Karpas-422 (cell line): ENCODE measurements at regions not wholly inside any gene's neighbourhood (a gene's known extent, or its start where the extent isn't known, plus 50 kb on each side); places are given as distances from the start of the nearest gene placed in this dataset.

ENCODE experiments used
- DNase-seq: peaks from one replicate; pipeline ENCODE4 v3.0.0-alpha.2; 2015
- H2AFZ ChIP-seq: fragments of 200-600 bp; sonication (generic); 2 replicates; pipeline ENCODE4 v1.6.1; 2014; ENCODE audit warnings: antibody characterized with exemption, low read length, mixed read lengths
- H3K27ac ChIP-seq: fragments of 200-600 bp; sonication (generic); 2 replicates; pipeline ENCODE4 v1.5.1; 2014; ENCODE audit warnings: mild to moderate bottlenecking, low read length, moderate library complexity
- H3K27me3 ChIP-seq: fragments of 200-600 bp; sonication (generic); 2 replicates; pipeline ENCODE4 v1.6.1; 2014; ENCODE audit warnings: low read length, mixed read lengths
- H3K36me3 ChIP-seq: fragments of 200-600 bp; sonication (generic); 2 replicates; pipeline ENCODE4 v1.6.1; 2014; ENCODE audit warnings: low read length, mixed read lengths; ENCODE audit not compliant: insufficient read depth
- H3K4me1 ChIP-seq: fragments of 200-600 bp; sonication (generic); 2 replicates; pipeline ENCODE4 v1.6.1; 2014; ENCODE audit warnings: mild to moderate bottlenecking, low read length, mixed read lengths
- H3K4me2 ChIP-seq: fragments of 200-600 bp; sonication (generic); 2 replicates; pipeline ENCODE4 v1.6.1; 2014; ENCODE audit warnings: low read length, low read depth, mild to moderate bottlenecking; ENCODE audit not compliant: poor library complexity, severe bottlenecking
- H3K4me3 ChIP-seq: fragments of 200-600 bp; sonication (generic); 2 replicates; pipeline ENCODE4 v1.5.1; 2014; ENCODE audit warnings: mild to moderate bottlenecking, antibody characterized with exemption, low read length, mixed read lengths
- H3K79me2 ChIP-seq: fragments of 200-600 bp; sonication (generic); 2 replicates; pipeline ENCODE4 v1.6.1; 2014; ENCODE audit warnings: mild to moderate bottlenecking, low read length, mixed read lengths
- H3K9ac ChIP-seq: fragments of 200-600 bp; sonication (generic); 2 replicates; pipeline ENCODE4 v1.6.0; 2014; ENCODE audit warnings: low read length
- H3K9me2 ChIP-seq: fragments of 200-600 bp; sonication (generic), shearing (Covaris generic); replicated peaks from 2 replicates; pipeline ENCODE4 v1.6.0; 2014; ENCODE audit warnings: mild to moderate bottlenecking, low read length, moderate library complexity; ENCODE audit not compliant: insufficient read depth
- H3K9me3 ChIP-seq: fragments of 300-700, 200-600 bp; sonication (generic); 2 replicates; pipeline ENCODE4 v1.6.1; 2014; ENCODE audit warnings: low read length, mixed read lengths
- H4K20me1 ChIP-seq: fragments of 200-600 bp; sonication (generic); 2 replicates; pipeline ENCODE4 v1.6.1; 2014; ENCODE audit warnings: mild to moderate bottlenecking, antibody characterized with exemption, low read length, low read depth; ENCODE audit not compliant: insufficient read depth

DNA sequence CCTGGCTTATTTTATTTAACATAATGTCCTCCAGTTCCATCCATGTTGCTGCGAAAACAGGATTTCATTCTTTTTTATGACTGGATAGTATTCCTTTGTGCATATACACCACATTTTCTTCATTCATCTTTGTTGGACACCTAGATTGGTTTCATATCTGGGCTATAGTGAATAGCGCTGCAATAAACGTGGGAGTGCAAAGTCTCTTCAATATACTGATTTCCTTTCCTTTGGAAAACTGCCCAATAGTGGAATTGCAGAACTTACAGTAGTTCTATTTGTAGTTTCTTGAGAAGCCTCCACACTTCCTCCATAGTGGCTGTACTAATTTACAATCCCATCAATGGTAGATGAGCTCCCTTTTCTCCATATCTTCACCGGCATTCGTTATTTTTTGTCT, 72.5 kb upstream of the KLHL25 start:
- H3K9ac ChIP-seq = no peak overlapping the region
- no peaks in the 10 kb centered on the region for H3K4me1 ChIP-seq
- H3K36me3 ChIP-seq = no peaks in the 10 kb centered on the region
- H4K20me1 ChIP-seq = no peaks in the 10 kb centered on the region
- no peak overlapping the region for H3K27ac ChIP-seq
- no peaks in the 10 kb centered on the region for H3K79me2 ChIP-seq
- no peak overlapping the region for H3K4me3 ChIP-seq
- no peak overlapping the region for H3K4me2 ChIP-seq
- H2AFZ ChIP-seq = no peak overlapping the region
- no peaks in the 10 kb centered on the region for H3K9me2 ChIP-seq
- H3K9me3 ChIP-seq = no peaks in the 10 kb centered on the region
- no peaks in the 10 kb centered on the region for H3K27me3 ChIP-seq
- DNase-seq = no peak

DNA sequence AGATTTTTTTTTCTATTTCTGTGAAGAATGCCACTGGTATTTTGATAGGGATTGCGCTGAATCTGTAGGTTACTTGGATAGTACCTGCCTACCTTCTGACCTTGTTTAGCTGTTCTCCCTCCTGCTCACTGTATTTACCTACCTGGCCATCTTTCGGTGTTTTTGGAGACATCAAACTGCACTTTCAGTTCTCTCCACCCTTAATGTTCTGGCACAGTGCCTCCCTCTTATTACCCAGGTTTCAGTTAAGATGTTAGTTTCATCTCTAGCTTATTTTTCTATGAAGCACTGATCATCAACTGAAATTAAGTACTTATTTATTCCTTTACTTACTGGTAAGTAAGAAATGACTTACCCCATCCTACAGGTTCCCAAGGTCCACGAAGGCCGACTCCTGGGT, 74.4 kb upstream of the KLHL25 start:
- H3K4me1 ChIP-seq = no peaks in the 10 kb centered on the region
- H3K9ac ChIP-seq = no peak overlapping the region
- no peak overlapping the region for H2AFZ ChIP-seq
- H4K20me1 ChIP-seq = no peaks in the 10 kb centered on the region
- no peaks in the 10 kb centered on the region for H3K9me2 ChIP-seq
- H3K4me3 ChIP-seq = no peak overlapping the region
- no peaks in the 10 kb centered on the region for H3K36me3 ChIP-seq
- 0 out of 2 replicates have a peak, but pooled peaks cover 3% of the 10 kb centered on the region for H3K27me3 ChIP-seq
- no peak for DNase-seq
- no peaks in the 10 kb centered on the region for H3K79me2 ChIP-seq
- no peak overlapping the region for H3K4me2 ChIP-seq
- no peaks in the 10 kb centered on the region for H3K9me3 ChIP-seq
- no peak overlapping the region for H3K27ac ChIP-seq

DNA sequence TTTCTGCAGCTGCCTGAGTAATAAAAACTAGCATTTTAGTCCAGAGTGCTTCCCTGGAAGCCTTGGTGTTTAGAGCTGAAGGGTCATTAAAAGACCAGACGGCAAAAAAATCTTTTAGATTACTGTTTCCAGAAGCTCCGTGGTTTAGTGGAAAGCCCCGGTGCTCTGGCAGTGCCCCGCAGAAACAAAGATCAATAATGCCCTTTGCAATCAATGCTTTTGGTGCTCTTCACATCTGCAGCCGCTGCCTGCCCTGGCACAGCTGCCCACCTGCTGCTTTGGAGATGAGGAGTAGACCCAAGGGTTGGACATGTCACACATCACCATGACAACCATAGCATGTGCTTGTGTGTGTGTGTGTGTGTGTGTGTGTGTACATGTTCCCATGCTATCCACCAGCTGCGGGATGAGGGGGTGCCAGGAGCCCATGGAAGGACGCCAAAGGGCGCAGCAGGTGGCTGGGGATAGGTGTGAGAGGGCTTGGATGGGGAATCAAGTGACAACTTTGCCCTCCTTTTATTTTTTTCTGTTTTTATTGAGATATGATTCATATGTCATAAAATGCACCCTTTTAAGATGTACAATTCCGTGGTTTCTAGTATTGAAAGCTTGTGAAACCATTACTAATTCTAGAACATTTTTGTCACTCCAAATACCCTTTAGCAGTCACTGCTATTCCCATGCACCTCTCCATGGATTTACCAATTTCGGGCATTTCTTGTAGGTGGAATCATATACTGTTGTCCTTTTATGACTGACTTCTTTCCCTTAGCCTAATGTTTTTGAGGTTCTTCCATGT, 75.7 kb upstream of the KLHL25 start:
- no peak overlapping the region for H3K4me2 ChIP-seq
- 0 out of 2 replicates have a peak, but pooled peaks cover 3% of the 10 kb centered on the region for H3K27me3 ChIP-seq
- H3K36me3 ChIP-seq = no peaks in the 10 kb centered on the region
- no peak overlapping the region for H3K9ac ChIP-seq
- H3K79me2 ChIP-seq = no peaks in the 10 kb centered on the region
- DNase-seq = no peak
- no peaks in the 10 kb centered on the region for H3K9me2 ChIP-seq
- H4K20me1 ChIP-seq = no peaks in the 10 kb centered on the region
- H3K9me3 ChIP-seq = no peaks in the 10 kb centered on the region
- no peak overlapping the region for H2AFZ ChIP-seq
- no peaks in the 10 kb centered on the region for H3K4me1 ChIP-seq
- H3K4me3 ChIP-seq = no peak overlapping the region
- no peak overlapping the region for H3K27ac ChIP-seq

DNA sequence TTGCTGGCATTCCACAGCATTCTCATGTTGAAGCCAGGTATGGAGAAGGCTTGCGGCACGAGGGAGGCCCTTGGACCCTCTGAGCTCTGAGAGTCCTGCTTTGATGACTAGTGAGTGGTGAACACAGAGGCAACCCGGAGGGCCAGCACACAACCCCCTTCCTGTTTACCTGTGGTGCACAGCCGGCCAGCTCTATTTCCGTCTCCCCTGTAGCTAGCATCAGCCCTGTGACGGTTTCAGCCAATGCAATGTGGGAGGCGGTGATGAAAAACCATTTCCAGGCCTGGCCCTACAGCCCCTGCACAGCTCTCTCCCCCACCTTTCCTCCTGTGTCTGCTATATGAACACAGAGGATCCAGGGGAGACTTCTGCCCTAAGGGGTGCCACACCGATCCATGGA, 76.8 kb upstream of the KLHL25 start:
- no peaks in the 10 kb centered on the region for H3K9me2 ChIP-seq
- no peak for DNase-seq
- 0 out of 2 replicates have a peak, but pooled peaks cover 3% of the 10 kb centered on the region for H3K27me3 ChIP-seq
- H3K9me3 ChIP-seq = no peaks in the 10 kb centered on the region
- no peak overlapping the region for H3K4me2 ChIP-seq
- H3K27ac ChIP-seq = no peak overlapping the region
- H3K4me3 ChIP-seq = no peak overlapping the region
- no peaks in the 10 kb centered on the region for H4K20me1 ChIP-seq
- no peaks in the 10 kb centered on the region for H3K79me2 ChIP-seq
- H3K4me1 ChIP-seq = no peaks in the 10 kb centered on the region
- H2AFZ ChIP-seq = no peak overlapping the region
- H3K9ac ChIP-seq = no peak overlapping the region
- H3K36me3 ChIP-seq = no peaks in the 10 kb centered on the region

DNA sequence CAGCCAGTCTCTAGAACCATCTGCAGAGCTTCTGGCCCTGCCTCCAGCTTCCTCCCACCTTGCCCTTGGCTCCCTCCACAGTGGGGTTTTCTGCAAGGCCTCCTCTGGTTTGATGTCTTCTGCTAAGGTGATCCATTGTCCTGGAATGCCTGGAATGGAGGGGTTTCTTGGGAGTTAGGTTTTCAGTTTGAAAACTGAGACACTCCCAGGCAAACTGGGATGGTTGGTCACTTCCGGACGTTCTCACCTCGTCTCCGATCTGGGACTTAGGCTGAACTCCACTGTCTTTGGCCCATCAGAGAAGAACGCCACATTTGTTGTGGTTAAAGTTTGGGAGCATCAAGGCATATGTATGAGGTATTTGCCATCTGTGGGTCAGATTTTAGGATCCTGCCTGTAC, 77.4 kb upstream of the KLHL25 start:
- no peaks in the 10 kb centered on the region for H3K4me1 ChIP-seq
- no peaks in the 10 kb centered on the region for H3K79me2 ChIP-seq
- H3K27me3 ChIP-seq = 0 out of 2 replicates have a peak, but pooled peaks cover 3% of the 10 kb centered on the region
- no peak overlapping the region for H3K4me2 ChIP-seq
- no peaks in the 10 kb centered on the region for H4K20me1 ChIP-seq
- no peak overlapping the region for H2AFZ ChIP-seq
- no peak overlapping the region for H3K9ac ChIP-seq
- no peak for DNase-seq
- no peak overlapping the region for H3K27ac ChIP-seq
- no peaks in the 10 kb centered on the region for H3K36me3 ChIP-seq
- no peaks in the 10 kb centered on the region for H3K9me3 ChIP-seq
- no peak overlapping the region for H3K4me3 ChIP-seq
- no peaks in the 10 kb centered on the region for H3K9me2 ChIP-seq

DNA sequence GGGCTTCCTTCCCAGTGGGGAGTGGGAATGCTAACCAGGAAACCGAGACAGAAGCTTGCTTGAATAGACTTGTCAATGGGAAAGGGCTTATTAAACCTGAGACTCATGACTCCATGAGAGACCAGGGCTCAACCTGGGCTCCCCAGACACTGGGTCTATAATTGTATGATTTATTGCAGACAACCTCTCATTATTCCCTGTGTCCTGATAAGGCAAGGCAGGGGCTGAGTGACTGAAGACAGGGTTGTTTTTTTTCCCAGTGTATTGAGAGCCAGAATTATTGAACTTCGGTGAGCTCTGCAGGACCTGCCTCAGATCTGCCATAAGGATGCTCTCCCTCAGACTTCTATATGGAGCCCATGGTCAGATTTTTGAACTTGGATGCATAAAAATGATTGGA, 79.5 kb upstream of the KLHL25 start:
- Histone ChIP-seq H3K9ac (no peak overlapping the region), H3K4me3 (no peak overlapping the region), H2AFZ (no peak overlapping the region), H3K4me1 (no peaks in the 10 kb centered on the region), H3K27ac (no peak overlapping the region), H3K27me3 (0 out of 2 replicates have a peak, but pooled peaks cover 3% of the 10 kb centered on the region), H4K20me1 (no peaks in the 10 kb centered on the region), H3K36me3 (no peaks in the 10 kb centered on the region), H3K4me2 (no peak overlapping the region), H3K79me2 (no peaks in the 10 kb centered on the region), H3K9me3 (no peaks in the 10 kb centered on the region), H3K9me2 (no peaks in the 10 kb centered on the region)
- DNase-seq = no peak

DNA sequence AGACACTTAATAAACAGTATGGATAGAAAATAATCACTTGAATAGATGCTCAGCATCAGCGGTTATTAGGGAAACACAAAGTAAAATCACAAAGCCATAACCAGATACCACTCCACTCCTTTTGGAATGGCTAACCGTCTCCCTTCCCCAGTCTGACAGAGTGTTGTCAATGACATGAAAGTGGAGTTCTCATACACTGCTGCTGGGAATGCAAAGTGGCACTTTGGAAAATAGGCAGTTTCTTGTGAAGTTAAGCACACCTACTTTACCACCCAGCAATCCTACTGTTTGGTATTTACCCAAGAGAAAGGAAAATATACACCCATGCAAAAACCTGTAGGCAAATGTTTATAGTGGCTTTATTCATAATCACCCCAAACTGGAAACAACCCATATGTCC, 81.0 kb upstream of the KLHL25 start:
- H2AFZ ChIP-seq = no peak overlapping the region
- H3K9ac ChIP-seq = no peak overlapping the region
- no peak overlapping the region for H3K4me2 ChIP-seq
- no peak overlapping the region for H3K27ac ChIP-seq
- H3K4me3 ChIP-seq = no peak overlapping the region
- H3K36me3 ChIP-seq = no peaks in the 10 kb centered on the region
- 0 out of 2 replicates have a peak, but pooled peaks cover 3% of the 10 kb centered on the region for H3K27me3 ChIP-seq
- H3K79me2 ChIP-seq = no peaks in the 10 kb centered on the region
- H3K4me1 ChIP-seq = no peaks in the 10 kb centered on the region
- H4K20me1 ChIP-seq = no peaks in the 10 kb centered on the region
- H3K9me2 ChIP-seq = no peaks in the 10 kb centered on the region
- DNase-seq = no peak
- H3K9me3 ChIP-seq = no peaks in the 10 kb centered on the region

DNA sequence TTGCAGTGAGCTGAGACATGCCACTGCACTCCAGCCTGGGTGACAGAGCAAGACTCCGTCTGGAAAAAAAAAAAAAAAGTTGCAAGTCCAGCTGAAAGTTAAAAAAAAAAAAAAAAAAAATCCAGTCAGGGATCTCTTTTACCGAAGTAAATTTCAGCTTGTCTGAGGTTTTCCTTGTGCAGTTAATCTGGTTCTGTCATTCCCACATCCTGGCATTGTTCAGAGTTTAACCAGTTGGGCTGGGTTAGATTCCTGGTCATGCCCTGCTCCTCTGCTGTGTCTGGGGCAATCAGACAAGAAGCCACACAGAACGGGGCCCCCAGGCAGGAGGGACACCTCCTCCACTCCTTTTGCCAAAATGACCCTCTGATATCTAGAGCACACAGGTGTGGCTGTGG, 84.1 kb upstream of the KLHL25 start:
- Histone ChIP-seq H3K27ac (no peak overlapping the region), H3K4me2 (no peak overlapping the region)
- DNase-seq = no peak

More for the DNA sequence above, 84.1 kb upstream of the KLHL25 start:
- Histone ChIP-seq H3K9me3 (no peaks in the 10 kb centered on the region), H3K4me3 (no peak overlapping the region), H3K27me3 (no peaks in the 10 kb centered on the region), H4K20me1 (no peaks in the 10 kb centered on the region), H3K36me3 (no peaks in the 10 kb centered on the region), H3K9me2 (no peaks in the 10 kb centered on the region), H3K9ac (no peak overlapping the region), H3K79me2 (no peaks in the 10 kb centered on the region), H2AFZ (no peak overlapping the region), H3K4me1 (no peaks in the 10 kb centered on the region)
